Type B pancreatic cell (in vitro differentiated cells): ENCODE measurements at regions not wholly inside any gene's neighbourhood (a gene's known extent, or its start where the extent isn't known, plus 50 kb on each side); places are given as distances from the start of the nearest gene placed in this dataset.

Experiments
- DNase-seq: peaks from one replicate; pipeline ENCODE4 v3.0.0; 2021; ENCODE audit warnings: mixed read lengths; ENCODE audit not compliant: unreplicated experiment; ENCODE audit errors: extremely low spot score
- H3K27ac Mint-ChIP-seq: 2 replicates; pipeline ENCODE4 v1.8.0; 2021; ENCODE audit warnings: mild to moderate bottlenecking, mixed read lengths
- H3K27me3 Mint-ChIP-seq: 2 replicates; pipeline ENCODE4 v1.8.0; 2021; ENCODE audit warnings: mixed read lengths
- H3K36me3 Mint-ChIP-seq: 2 replicates; pipeline ENCODE4 v1.8.0; 2021; ENCODE audit warnings: mixed read lengths
- H3K4me1 Mint-ChIP-seq: one replicate; pipeline ENCODE4 v1.8.0; 2021; ENCODE audit warnings: mixed read lengths; ENCODE audit not compliant: unreplicated experiment
- H3K4me3 Mint-ChIP-seq: 2 replicates; pipeline ENCODE4 v1.8.0; 2021; ENCODE audit warnings: mild to moderate bottlenecking, mixed read lengths
- H3K9me3 Mint-ChIP-seq: 2 replicates; pipeline ENCODE4 v1.8.0; 2021; ENCODE audit warnings: mixed read lengths
- TF ChIP-seq, protein P1 (sequence below): fragments of 200-600 bp; sonication (generic); conservative IDR thresholded peaks from 2 replicates; pipeline ENCODE4 v1.5.0; 2021; ENCODE audit warnings: antibody characterized with exemption, mild to moderate bottlenecking

DNA sequence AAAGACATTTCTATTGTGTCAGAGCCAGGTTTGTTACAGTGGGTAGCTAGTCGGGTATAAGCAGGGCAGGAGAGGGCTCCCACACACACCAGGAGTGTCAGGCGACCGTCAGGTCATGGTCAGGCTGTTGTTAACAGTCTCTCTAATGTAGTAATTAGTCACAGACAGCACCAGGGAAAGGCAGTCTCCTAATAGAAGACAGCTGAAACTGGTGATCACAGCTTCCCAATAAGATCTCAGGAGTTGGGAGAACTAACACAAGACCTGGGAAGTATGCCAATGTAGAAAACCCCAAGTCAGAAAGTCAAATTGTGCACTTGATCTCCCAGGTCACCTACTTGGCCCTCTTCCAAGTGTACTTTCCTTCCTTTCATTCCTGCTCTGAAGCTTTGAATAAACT lies 53.0 kb upstream of the GPR6 start:
- Mint-ChIP-seq H3K4me1 (peaks cover 11% of the 10 kb centered on the region), H3K27me3 (no peaks in the 10 kb centered on the region), H3K9me3 (no peaks in the 10 kb centered on the region), H3K36me3 (no peaks in the 10 kb centered on the region), H3K27ac (no peak overlapping the region), H3K4me3 (no peak overlapping the region)
- DNase-seq = no peak
- TF ChIP-seq, protein P1, sequence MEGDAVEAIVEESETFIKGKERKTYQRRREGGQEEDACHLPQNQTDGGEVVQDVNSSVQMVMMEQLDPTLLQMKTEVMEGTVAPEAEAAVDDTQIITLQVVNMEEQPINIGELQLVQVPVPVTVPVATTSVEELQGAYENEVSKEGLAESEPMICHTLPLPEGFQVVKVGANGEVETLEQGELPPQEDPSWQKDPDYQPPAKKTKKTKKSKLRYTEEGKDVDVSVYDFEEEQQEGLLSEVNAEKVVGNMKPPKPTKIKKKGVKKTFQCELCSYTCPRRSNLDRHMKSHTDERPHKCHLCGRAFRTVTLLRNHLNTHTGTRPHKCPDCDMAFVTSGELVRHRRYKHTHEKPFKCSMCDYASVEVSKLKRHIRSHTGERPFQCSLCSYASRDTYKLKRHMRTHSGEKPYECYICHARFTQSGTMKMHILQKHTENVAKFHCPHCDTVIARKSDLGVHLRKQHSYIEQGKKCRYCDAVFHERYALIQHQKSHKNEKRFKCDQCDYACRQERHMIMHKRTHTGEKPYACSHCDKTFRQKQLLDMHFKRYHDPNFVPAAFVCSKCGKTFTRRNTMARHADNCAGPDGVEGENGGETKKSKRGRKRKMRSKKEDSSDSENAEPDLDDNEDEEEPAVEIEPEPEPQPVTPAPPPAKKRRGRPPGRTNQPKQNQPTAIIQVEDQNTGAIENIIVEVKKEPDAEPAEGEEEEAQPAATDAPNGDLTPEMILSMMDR = no peak

DNA sequence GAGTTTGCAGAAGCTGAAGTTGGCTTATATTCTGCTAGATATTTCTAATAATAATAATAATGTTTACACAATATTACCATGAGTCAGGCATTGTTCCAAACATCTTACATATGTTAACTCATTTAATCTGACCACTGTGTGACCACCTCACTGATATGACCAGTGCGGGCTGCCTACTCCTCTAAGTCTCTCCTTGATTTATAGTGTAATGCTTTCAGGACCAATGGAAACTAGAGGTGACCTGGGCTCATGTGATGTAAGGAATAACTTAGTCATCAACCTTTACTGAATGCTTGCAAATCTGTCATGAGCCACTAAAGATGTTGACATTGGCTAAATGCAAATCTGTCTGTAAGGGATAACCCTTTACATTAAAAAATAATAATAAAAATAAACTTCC lies 51.1 kb upstream of the GPR6 start:
- no peak for DNase-seq
- peaks cover 11% of the 10 kb centered on the region for H3K4me1 Mint-ChIP-seq
- H3K9me3 Mint-ChIP-seq = no peaks in the 10 kb centered on the region
- no peak overlapping the region for H3K27ac Mint-ChIP-seq
- H3K27me3 Mint-ChIP-seq = no peaks in the 10 kb centered on the region
- H3K4me3 Mint-ChIP-seq = no peak overlapping the region
- no peaks in the 10 kb centered on the region for H3K36me3 Mint-ChIP-seq
- TF ChIP-seq, protein P1 = no peak
